ENCODE measurements at regions not wholly inside any gene's neighbourhood (a gene's known extent, or its start where the extent isn't known, plus 50 kb on each side); places are given as distances from the start of the nearest gene placed in this dataset.

- no peak overlapping the region for H2AFZ ChIP-seq (ENCODE audit: low read depth)
- peak overlapping the region in 1 of 2 experiments; percentile 64; a peak in 1 of 4 replicates for H3K27ac ChIP-seq (ENCODE audit: low read depth in 2 of 2, low read length in 1 of 2)
- ChIA-PET POLR2A (no interaction called here), CTCF (no interaction called here)
- H3K4me3 ChIP-seq (ENCODE audit: low read depth in 2 of 2, low read length in 1 of 2), result no peak overlapping the region
- 87% methylated on average over 1 of the region's 1 CpG for WGBS (ENCODE audit: low lambda C conversion rate)
- DNase-seq, result peak; percentile 31
- no peaks in the 10 kb centered on the region for H4K20me1 ChIP-seq (ENCODE audit: insufficient read depth)
- H3K27me3 ChIP-seq (ENCODE audit: insufficient read depth), result no peaks in the 10 kb centered on the region
- no peak overlapping the region for H3K9ac ChIP-seq
- no peaks in the 10 kb centered on the region for H3K9me2 ChIP-seq
- H3F3A ChIP-seq (replicated peaks; ENCODE audit: insufficient read depth), result no peaks in the 10 kb centered on the region
- H3K4me2 ChIP-seq, result no peak overlapping the region
- H3K79me2 ChIP-seq (ENCODE audit: insufficient read depth), result no peaks in the 10 kb centered on the region
- no peaks in the 10 kb centered on the region for H3K9me3 ChIP-seq
- no peaks in the 10 kb centered on the region for H3K36me3 ChIP-seq (replicated peaks in 1 of 2; ENCODE audit: control insufficient read depth in 1 of 2, insufficient read depth in 2 of 2, low read length in 1 of 2)
- no peaks in the 10 kb centered on the region; a peak in 1 of 4 replicates for H3K4me1 ChIP-seq (ENCODE audit: control insufficient read depth in 1 of 2, insufficient read depth in 2 of 2, low read depth in 1 of 2, low read length in 1 of 2)
- no peak for TF ChIP-seq JUND (IDR thresholded peaks at IDR 0.05)
- TF ChIP-seq MXI1 (IDR thresholded peaks at IDR 0.05; ENCODE audit: low read depth, low read length), result no peak
- TF ChIP-seq RXRA (IDR thresholded peaks at IDR 0.05; ENCODE audit: borderline replicate concordance, low read depth), result no peak
- TF ChIP-seq RAD21 (IDR thresholded peaks at IDR 0.05; ENCODE audit: low read length), result no peak
- TF ChIP-seq USF2 (IDR thresholded peaks at IDR 0.05; ENCODE audit: borderline replicate concordance, low read depth, low read length), result no peak
- TF ChIP-seq ZBTB33 (IDR thresholded peaks at IDR 0.05; ENCODE audit: borderline replicate concordance, low read depth), result no peak
- TF ChIP-seq RFX5 (IDR thresholded peaks at IDR 0.05; ENCODE audit: low read length), result no peak
- no peak for TF ChIP-seq SMC3 (IDR thresholded peaks at IDR 0.05; ENCODE audit: low read depth, low read length)
- no peak for TF ChIP-seq ELF1 (IDR thresholded peaks at IDR 0.05)
- TF ChIP-seq USF1 (IDR thresholded peaks at IDR 0.05; ENCODE audit: borderline replicate concordance, low read depth), result no peak
- TF ChIP-seq TAF1 (IDR thresholded peaks at IDR 0.05; ENCODE audit: borderline replicate concordance, low read depth, low read length), result no peak
- no peak for TF ChIP-seq PBX3 (IDR thresholded peaks at IDR 0.05)
- TF ChIP-seq FOXJ3 (CRISPR knock-in tag; IDR thresholded peaks at IDR 0.05), result no peak
- no peak for TF ChIP-seq MEF2A (IDR thresholded peaks at IDR 0.05; ENCODE audit: borderline replicate concordance, low read depth)
- no peak for TF ChIP-seq NRF1 (IDR thresholded peaks at IDR 0.05; ENCODE audit: low read depth, low read length)
- TF ChIP-seq EP300 (IDR thresholded peaks at IDR 0.05; ENCODE audit: borderline replicate concordance in 1 of 2, low read depth in 1 of 2, low read length in 1 of 2), result peak in 1 of 2 experiments; percentile 67; a peak in 1 of 4 replicates
- no peak for TF ChIP-seq FOXM1 (IDR thresholded peaks at IDR 0.05; ENCODE audit: low read depth)
- TF ChIP-seq FOSL2 (IDR thresholded peaks at IDR 0.05; ENCODE audit: borderline replicate concordance, low read depth), result no peak
- TF ChIP-seq GABPA (IDR thresholded peaks at IDR 0.05; ENCODE audit: low read depth), result no peak
- no peak for TF ChIP-seq MAX (IDR thresholded peaks at IDR 0.05; ENCODE audit: low read depth)
- no peak for TF ChIP-seq TEAD4 (IDR thresholded peaks at IDR 0.05; ENCODE audit: borderline replicate concordance, insufficient read depth)
- no peak for TF ChIP-seq TCF12 (IDR thresholded peaks at IDR 0.05)
- TF ChIP-seq NFIC (IDR thresholded peaks at IDR 0.05; ENCODE audit: borderline replicate concordance), result no peak
- TF ChIP-seq YY1 (IDR thresholded peaks at IDR 0.05; ENCODE audit: low read depth), result no peak
- TF ChIP-seq EZH2phosphoT487 (IDR thresholded peaks at IDR 0.05; ENCODE audit: borderline replicate concordance, low read depth), result no peak
- TF ChIP-seq CTCF (IDR thresholded peaks at IDR 0.05), result no peak
- no peak for TF ChIP-seq SIN3A (IDR thresholded peaks at IDR 0.05; ENCODE audit: borderline replicate concordance, low read depth, low read length)
- peak; percentile 30 for TF ChIP-seq CHD2 (IDR thresholded peaks at IDR 0.05; ENCODE audit: low read length, partially characterized antibody)
These were observed 145.4 kb upstream of the KITLG start for GRCh38 chr12:88725592-88726143.
